ENCODE measurements at regions not wholly inside any gene's neighbourhood (a gene's known extent, or its start where the extent isn't known, plus 50 kb on each side); places are given as distances from the start of the nearest gene placed in this dataset.

DNA sequence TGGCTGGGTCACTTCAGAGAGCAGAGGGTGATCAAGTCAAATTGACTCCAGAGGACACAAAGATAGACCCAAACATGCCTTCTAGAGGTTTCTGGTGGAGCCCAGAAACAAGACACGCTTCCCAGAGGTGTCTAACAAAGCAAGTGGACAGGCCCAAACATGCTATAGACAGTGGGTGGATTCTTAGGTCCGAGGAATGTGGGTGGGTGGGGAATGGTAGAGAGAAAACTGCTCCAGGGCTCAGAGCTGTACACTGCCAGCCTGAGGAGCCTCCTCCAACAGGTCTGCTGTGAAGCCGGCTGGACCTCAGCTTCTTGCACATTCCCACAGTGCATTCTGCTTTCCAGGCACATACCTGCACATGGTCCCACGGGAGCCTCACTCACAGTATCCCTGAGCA lies 116.8 kb upstream of the NECTIN1 start:
- Histone ChIP-seq H3K4me3 (ENCODE audit: low read length) (no peak overlapping the region), H3K27me3 (ENCODE audit: control insufficient read depth, insufficient read depth, low read length) (no peaks in the 10 kb centered on the region), H3K36me3 (ENCODE audit: control insufficient read depth, insufficient read depth, low read length) (no peaks in the 10 kb centered on the region), H3K27ac (ENCODE audit: low read length) (no peak overlapping the region), H3K4me1 (ENCODE audit: control insufficient read depth, insufficient read depth, low read length) (no peaks in the 10 kb centered on the region), H3K9me3 (ENCODE audit: control insufficient read depth, insufficient read depth, low read length) (no peaks in the 10 kb centered on the region)
- no peak for DNase-seq (ENCODE audit: low read depth, low spot score)
- no CpG with 5 or more reads among the region's 4 CpGs for WGBS (ENCODE audit: insufficient coverage, insufficient read length)

DNA sequence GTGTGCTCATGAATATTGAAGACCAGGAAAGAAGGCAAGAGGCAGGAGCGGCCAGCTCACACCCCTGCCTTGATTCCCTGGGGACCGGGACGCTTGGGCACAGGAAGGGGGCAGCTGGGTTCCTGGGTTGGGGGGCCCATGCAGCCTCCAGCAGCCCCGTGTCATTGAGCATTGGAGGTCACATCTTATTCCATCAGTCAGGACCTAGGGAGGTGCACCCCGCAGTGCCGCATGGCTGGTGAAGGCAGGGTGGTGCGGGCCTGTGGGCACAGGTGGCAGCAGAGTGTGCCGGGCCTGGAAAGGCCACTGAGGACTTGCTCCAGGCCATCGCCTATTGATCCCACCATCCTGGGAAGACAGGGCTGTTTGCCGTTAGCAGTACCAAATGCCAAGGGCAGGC lies 116.3 kb upstream of the NECTIN1 start:
- DNase-seq (ENCODE audit: low read depth, low spot score) = no peak
- no peak overlapping the region for H3K27ac ChIP-seq (ENCODE audit: low read length)
- no peak overlapping the region for H3K4me3 ChIP-seq (ENCODE audit: low read length)
- no CpG with 5 or more reads among the region's 10 CpGs for WGBS (ENCODE audit: insufficient coverage, insufficient read length)
- H3K27me3 ChIP-seq (ENCODE audit: control insufficient read depth, insufficient read depth, low read length) = no peaks in the 10 kb centered on the region
- H3K4me1 ChIP-seq (ENCODE audit: control insufficient read depth, insufficient read depth, low read length) = no peaks in the 10 kb centered on the region
- H3K36me3 ChIP-seq (ENCODE audit: control insufficient read depth, insufficient read depth, low read length) = no peaks in the 10 kb centered on the region
- H3K9me3 ChIP-seq (ENCODE audit: control insufficient read depth, insufficient read depth, low read length) = no peaks in the 10 kb centered on the region

DNA sequence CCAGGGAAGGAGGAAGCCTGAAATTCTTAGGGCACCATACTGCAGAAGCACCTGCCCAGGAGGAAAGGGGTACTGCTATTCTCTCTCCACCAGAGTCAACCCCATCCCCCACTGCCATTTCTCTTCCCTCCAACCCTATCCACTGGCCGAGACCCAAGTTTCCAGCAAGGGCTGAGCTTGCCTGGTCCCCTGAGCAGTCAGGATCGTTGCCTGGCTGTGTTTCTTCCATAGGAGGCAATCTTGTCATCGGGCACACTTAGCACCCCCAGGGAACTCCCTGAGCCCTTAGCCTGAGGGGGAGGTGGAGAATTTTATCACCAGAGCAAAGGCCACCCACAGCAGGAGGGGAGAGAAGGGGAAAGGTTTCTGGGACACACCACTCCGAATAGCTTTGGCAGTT lies 115.8 kb upstream of the NECTIN1 start:
- WGBS (ENCODE audit: insufficient coverage, insufficient read length) = no CpG with 5 or more reads among the region's 4 CpGs
- no peak for DNase-seq (ENCODE audit: low read depth, low spot score)
- H3K27ac ChIP-seq (ENCODE audit: low read length) = no peak overlapping the region
- no peaks in the 10 kb centered on the region for H3K27me3 ChIP-seq (ENCODE audit: control insufficient read depth, insufficient read depth, low read length)
- H3K4me3 ChIP-seq (ENCODE audit: low read length) = no peak overlapping the region
- H3K9me3 ChIP-seq (ENCODE audit: control insufficient read depth, insufficient read depth, low read length) = no peaks in the 10 kb centered on the region
- H3K4me1 ChIP-seq (ENCODE audit: control insufficient read depth, insufficient read depth, low read length) = no peaks in the 10 kb centered on the region
- no peaks in the 10 kb centered on the region for H3K36me3 ChIP-seq (ENCODE audit: control insufficient read depth, insufficient read depth, low read length)

DNA sequence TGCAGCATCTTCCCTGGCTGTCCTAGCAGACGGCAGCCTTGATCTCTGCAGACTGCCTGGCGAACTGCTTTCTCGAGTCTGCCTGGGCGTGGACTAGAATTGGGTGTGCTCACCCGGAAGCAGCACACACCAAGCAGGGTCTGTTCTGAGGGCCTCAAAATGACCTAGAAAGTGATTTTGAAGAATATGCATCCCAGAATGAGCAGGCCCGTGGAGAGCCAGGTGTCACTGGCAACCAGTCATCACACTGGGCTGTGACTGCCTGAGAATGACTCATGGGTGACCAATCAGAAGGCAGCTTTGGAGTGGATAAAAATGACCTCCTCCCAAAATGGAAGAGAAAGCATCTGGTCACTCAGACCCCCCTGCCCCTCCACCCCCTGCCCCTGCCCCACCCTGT lies 114.9 kb upstream of the NECTIN1 start:
- WGBS (ENCODE audit: insufficient coverage, insufficient read length) = no CpG with 5 or more reads among the region's 6 CpGs
- H3K27ac ChIP-seq (ENCODE audit: low read length) = no peak overlapping the region
- no peaks in the 10 kb centered on the region for H3K9me3 ChIP-seq (ENCODE audit: control insufficient read depth, insufficient read depth, low read length)
- H3K4me1 ChIP-seq (ENCODE audit: control insufficient read depth, insufficient read depth, low read length) = no peaks in the 10 kb centered on the region
- no peaks in the 10 kb centered on the region for H3K27me3 ChIP-seq (ENCODE audit: control insufficient read depth, insufficient read depth, low read length)
- no peak for DNase-seq (ENCODE audit: low read depth, low spot score)
- H3K4me3 ChIP-seq (ENCODE audit: low read length) = no peak overlapping the region
- H3K36me3 ChIP-seq (ENCODE audit: control insufficient read depth, insufficient read depth, low read length) = no peaks in the 10 kb centered on the region

DNA sequence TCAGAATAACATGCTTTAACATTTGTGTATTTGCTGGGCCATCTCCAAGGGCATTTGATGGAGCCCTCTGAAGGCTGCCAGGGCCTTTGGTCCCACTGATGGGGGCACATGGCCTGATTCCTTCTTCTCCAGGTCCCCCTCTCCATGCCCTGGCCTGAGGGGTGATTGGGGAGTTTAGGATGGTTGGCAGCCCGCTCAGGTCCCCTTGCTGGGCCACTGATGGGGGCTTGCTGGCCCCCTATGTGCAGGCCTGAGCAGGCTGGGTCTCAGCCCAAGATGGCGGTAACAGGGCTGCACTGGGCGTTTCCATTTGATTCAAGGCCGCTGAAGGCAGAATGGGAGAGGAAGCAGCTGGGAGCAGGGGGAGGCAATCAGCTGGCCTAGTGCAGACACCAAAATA lies 113.7 kb upstream of the NECTIN1 start:
- no peak overlapping the region for H3K4me3 ChIP-seq (ENCODE audit: low read length)
- no peaks in the 10 kb centered on the region for H3K4me1 ChIP-seq (ENCODE audit: control insufficient read depth, insufficient read depth, low read length)
- H3K27me3 ChIP-seq (ENCODE audit: control insufficient read depth, insufficient read depth, low read length) = no peaks in the 10 kb centered on the region
- H3K9me3 ChIP-seq (ENCODE audit: control insufficient read depth, insufficient read depth, low read length) = no peaks in the 10 kb centered on the region
- no peaks in the 10 kb centered on the region for H3K36me3 ChIP-seq (ENCODE audit: control insufficient read depth, insufficient read depth, low read length)
- no peak overlapping the region for H3K27ac ChIP-seq (ENCODE audit: low read length)
- no CpG with 5 or more reads among the region's 4 CpGs for WGBS (ENCODE audit: insufficient coverage, insufficient read length)
- no peak for DNase-seq (ENCODE audit: low read depth, low spot score)

DNA sequence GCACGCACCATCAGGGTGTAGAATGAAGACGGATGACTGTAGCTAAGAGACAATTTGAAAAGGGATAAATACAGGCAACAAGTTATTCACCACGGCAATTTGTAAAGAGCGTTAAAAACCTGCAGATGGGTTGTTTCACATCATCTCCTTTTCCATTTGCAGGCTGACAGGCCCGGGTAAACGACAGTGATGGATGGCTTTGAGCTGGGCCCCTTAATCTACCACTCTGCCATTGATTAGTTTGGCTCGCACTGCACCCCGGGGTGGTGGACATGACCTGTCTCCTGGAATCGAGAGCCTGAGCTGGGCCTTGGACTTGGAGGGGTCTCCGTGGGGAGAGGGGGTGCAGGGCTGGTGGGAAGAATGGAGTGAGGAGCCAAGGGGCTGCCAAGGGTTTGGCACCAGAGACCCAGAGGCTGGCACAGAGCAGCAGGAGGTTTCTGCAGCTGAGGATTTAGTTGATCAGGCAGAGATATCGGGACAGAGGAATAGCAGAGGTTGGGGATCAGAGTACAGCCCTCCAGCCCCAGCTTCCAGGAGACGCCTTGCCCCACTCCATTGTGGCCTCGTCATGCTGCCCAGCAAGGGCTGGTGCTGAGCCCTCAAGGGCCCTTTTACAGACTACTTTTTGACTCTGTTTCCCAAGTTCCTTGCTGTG lies 110.6 kb upstream of the NECTIN1 start:
- no peaks in the 10 kb centered on the region for H3K27me3 ChIP-seq (ENCODE audit: control insufficient read depth, insufficient read depth, low read length)
- no peak overlapping the region for H3K27ac ChIP-seq (ENCODE audit: low read length)
- DNase-seq (ENCODE audit: low read depth, low spot score) = no peak
- no peak overlapping the region for H3K4me3 ChIP-seq (ENCODE audit: low read length)
- H3K4me1 ChIP-seq (ENCODE audit: control insufficient read depth, insufficient read depth, low read length) = no peaks in the 10 kb centered on the region
- H3K9me3 ChIP-seq (ENCODE audit: control insufficient read depth, insufficient read depth, low read length) = no peaks in the 10 kb centered on the region
- WGBS (ENCODE audit: insufficient coverage, insufficient read length) = no CpG with 5 or more reads among the region's 13 CpGs
- H3K36me3 ChIP-seq (ENCODE audit: control insufficient read depth, insufficient read depth, low read length) = no peaks in the 10 kb centered on the region

DNA sequence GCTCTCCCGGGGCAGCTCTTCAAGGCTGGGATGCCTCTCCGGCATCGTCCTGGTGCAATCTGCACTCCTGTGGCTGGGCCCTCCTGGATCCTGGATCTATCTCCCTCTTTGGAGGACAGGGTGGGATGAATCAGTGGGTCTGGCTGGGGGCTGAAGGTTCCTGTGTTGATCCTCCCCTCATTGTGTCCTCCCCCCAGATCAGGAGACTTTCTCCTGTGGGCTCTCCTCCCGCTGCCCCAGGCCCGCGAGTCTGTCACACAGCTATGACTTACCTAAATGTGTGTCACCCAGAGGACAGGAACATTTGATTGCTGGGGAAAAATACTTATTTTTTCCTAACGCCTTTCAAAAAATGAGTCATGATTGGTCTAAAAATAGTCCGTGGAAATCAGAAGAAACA lies 106.8 kb upstream of the NECTIN1 start:
- no peak for DNase-seq (ENCODE audit: low read depth, low spot score)
- Histone ChIP-seq H3K4me3 (ENCODE audit: low read length) (no peak overlapping the region), H3K4me1 (ENCODE audit: control insufficient read depth, insufficient read depth, low read length) (peaks cover 4% of the 10 kb centered on the region; the same call in 1 of the 2 replicates), H3K27me3 (ENCODE audit: control insufficient read depth, insufficient read depth, low read length) (no peaks in the 10 kb centered on the region), H3K27ac (ENCODE audit: low read length) (no peak overlapping the region), H3K9me3 (ENCODE audit: control insufficient read depth, insufficient read depth, low read length) (no peaks in the 10 kb centered on the region), H3K36me3 (ENCODE audit: control insufficient read depth, insufficient read depth, low read length) (no peaks in the 10 kb centered on the region)
- WGBS (ENCODE audit: insufficient coverage, insufficient read length) = no CpG with 5 or more reads among the region's 8 CpGs

DNA sequence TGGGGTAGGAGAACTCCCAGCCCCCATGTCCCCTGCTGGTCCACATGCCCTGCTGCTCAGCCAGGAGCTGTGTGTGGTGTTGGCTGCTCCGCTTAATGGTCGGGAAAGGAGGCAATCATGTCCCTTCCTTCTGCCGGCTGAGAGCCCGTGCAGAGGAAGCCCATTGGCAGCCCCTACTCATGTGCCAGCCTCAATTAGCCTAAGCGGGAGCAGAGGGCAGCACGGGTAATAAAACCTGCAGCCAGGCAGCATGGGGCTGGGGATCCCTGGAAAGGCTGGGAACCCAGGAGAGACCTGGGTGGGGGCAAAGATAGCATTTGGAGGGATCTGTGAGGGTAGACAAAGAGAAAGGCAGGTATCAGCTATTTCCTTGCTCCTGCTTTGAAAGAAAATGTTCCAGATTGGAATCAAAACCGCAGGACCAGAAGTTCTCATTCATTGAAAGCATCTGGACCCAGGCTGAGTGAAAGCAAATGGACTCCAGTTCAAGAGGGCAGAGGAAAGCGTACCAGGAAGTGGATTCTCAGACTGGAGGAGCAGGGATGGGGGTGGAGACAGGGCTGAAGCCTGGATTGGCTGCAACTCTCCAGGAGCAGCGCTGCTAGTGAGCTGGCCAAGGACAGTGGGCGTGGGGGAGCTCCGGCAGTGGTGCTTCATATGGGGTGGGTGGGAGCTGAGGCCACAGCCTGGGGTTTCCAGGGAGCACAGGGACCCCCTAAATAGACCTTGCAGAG lies 103.4 kb upstream of the NECTIN1 start:
- no peak overlapping the region for H3K27ac ChIP-seq (ENCODE audit: low read length)
- no CpG with 5 or more reads among the region's 11 CpGs for WGBS (ENCODE audit: insufficient coverage, insufficient read length)
- no peaks in the 10 kb centered on the region for H3K27me3 ChIP-seq (ENCODE audit: control insufficient read depth, insufficient read depth, low read length)
- no peaks in the 10 kb centered on the region for H3K36me3 ChIP-seq (ENCODE audit: control insufficient read depth, insufficient read depth, low read length)
- H3K9me3 ChIP-seq (ENCODE audit: control insufficient read depth, insufficient read depth, low read length) = no peaks in the 10 kb centered on the region
- no peak overlapping the region for H3K4me3 ChIP-seq (ENCODE audit: low read length)
- H3K4me1 ChIP-seq (ENCODE audit: control insufficient read depth, insufficient read depth, low read length) = peaks cover 4% of the 10 kb centered on the region; the same call in 1 of the 2 replicates
- no peak for DNase-seq (ENCODE audit: low read depth, low spot score)

DNA sequence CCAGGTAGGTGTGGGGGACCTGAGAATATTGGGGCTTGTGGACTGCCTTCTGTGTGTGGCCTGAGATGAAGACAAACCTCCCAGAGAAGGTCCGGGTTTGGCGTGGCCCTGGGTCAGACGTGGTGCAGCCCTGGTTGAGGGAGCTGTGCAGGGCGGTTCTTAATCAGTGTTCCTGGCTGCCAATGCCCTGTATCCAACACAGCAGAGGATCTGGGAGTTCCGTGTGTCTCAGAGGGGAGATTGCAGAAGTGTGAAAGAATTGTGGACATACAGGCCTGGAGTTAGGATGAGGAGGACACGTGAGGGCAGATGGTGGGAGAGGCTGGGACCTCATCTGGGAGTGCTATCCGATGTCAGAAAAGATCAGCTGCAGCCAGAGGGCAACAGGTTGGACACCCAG lies 102.0 kb upstream of the NECTIN1 start:
- peaks cover 4% of the 10 kb centered on the region; the same call in 1 of the 2 replicates for H3K4me1 ChIP-seq (ENCODE audit: control insufficient read depth, insufficient read depth, low read length)
- no peak overlapping the region for H3K27ac ChIP-seq (ENCODE audit: low read length)
- no peak for DNase-seq (ENCODE audit: low read depth, low spot score)
- no peaks in the 10 kb centered on the region for H3K27me3 ChIP-seq (ENCODE audit: control insufficient read depth, insufficient read depth, low read length)
- no peaks in the 10 kb centered on the region for H3K9me3 ChIP-seq (ENCODE audit: control insufficient read depth, insufficient read depth, low read length)
- H3K36me3 ChIP-seq (ENCODE audit: control insufficient read depth, insufficient read depth, low read length) = no peaks in the 10 kb centered on the region
- no peak overlapping the region for H3K4me3 ChIP-seq (ENCODE audit: low read length)
- no CpG with 5 or more reads among the region's 7 CpGs for WGBS (ENCODE audit: insufficient coverage, insufficient read length)

DNA sequence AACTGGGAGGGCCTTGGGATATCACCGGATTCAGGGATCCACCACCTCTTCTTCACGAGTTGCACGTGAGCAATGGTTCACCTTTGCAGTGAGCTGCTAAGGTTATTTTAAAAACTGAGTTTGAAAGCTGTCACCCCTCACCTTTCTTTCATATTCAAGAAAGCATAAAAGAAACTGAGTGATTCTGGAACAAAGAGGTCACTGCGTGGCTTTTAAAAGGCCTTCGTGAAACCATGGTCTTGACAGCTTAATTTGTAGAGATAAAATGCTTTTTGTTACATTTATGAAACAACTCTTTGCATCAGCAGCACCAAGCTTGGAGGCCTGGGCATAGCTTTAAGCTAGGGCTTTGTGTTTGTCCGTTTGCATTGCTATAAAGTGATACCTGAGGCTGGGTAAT lies 101.4 kb upstream of the NECTIN1 start:
- WGBS (ENCODE audit: insufficient coverage, insufficient read length) = no CpG with 5 or more reads among the region's 6 CpGs
- H3K4me3 ChIP-seq (ENCODE audit: low read length) = no peak overlapping the region
- peaks cover 4% of the 10 kb centered on the region; the same call in 1 of the 2 replicates for H3K4me1 ChIP-seq (ENCODE audit: control insufficient read depth, insufficient read depth, low read length)
- H3K27ac ChIP-seq (ENCODE audit: low read length) = no peak overlapping the region
- no peaks in the 10 kb centered on the region for H3K27me3 ChIP-seq (ENCODE audit: control insufficient read depth, insufficient read depth, low read length)
- no peaks in the 10 kb centered on the region for H3K36me3 ChIP-seq (ENCODE audit: control insufficient read depth, insufficient read depth, low read length)
- H3K9me3 ChIP-seq (ENCODE audit: control insufficient read depth, insufficient read depth, low read length) = no peaks in the 10 kb centered on the region
- no peak for DNase-seq (ENCODE audit: low read depth, low spot score)

DNA sequence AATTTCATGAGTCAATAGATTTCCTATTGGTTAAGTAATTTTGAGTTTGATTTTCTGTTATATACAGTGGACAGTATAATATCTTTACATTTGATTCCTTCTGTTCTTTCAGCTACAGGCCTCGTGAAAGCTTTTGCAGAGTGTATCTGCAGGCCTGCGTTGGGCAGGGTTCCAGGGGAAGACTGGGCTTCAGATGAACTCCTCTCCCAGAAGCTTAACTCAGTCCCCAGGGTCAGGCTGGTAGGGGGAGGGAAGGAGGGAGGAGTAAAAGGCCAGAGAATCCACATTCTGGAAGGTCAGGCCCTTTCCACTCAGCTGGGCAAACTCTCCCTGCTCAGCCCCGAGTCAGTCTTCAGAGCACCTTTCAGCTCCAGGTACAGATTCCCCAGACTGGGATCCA lies 100.4 kb upstream of the NECTIN1 start:
- Histone ChIP-seq H3K36me3 (ENCODE audit: control insufficient read depth, insufficient read depth, low read length) (no peaks in the 10 kb centered on the region), H3K27me3 (ENCODE audit: control insufficient read depth, insufficient read depth, low read length) (no peaks in the 10 kb centered on the region), H3K27ac (ENCODE audit: low read length) (no peak overlapping the region), H3K4me3 (ENCODE audit: low read length) (no peak overlapping the region), H3K9me3 (ENCODE audit: control insufficient read depth, insufficient read depth, low read length) (no peaks in the 10 kb centered on the region), H3K4me1 (ENCODE audit: control insufficient read depth, insufficient read depth, low read length) (peaks cover 4% of the 10 kb centered on the region; the same call in 1 of the 2 replicates)
- WGBS (ENCODE audit: insufficient coverage, insufficient read length) = no CpG with 5 or more reads among the region's 3 CpGs
- DNase-seq (ENCODE audit: low read depth, low spot score) = no peak

Measured in iPS DF 6.9 (cell line).